ENCODE measurements at regions not wholly inside any gene's neighbourhood (a gene's known extent, or its start where the extent isn't known, plus 50 kb on each side); places are given as distances from the start of the nearest gene placed in this dataset.

DNA sequence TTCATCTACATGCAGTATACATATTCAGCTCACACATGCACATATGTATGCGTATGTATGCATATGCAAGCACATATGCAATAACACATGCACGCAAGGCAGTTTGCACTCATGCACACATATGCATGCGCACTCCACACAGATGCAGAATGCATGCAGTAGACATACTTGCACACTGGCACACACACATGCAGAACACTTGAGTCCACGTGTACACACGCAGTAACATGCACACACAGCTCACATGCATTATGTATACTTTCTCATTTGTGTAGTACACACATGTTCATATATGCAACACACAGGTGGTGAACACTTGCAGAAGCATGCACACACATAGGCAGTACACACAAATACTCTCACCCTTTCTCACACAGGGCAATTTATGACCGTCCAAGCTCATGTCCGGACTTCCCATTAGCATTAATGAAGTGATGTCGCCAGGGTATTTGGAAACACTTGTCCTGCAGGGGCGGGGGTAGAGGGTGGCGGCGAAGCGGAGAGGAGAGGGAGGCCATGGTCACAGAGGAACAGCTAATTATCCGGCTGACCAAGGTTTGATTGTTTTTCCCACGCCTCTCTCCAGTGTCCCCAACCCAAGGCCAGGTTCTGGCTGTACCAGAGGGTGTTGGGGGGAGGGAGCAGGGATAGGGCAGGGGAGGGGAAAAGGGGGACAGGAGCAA is 91.3 kb downstream of the VEGFA start:
- TF ChIP-seq POLR2A (IDR thresholded peaks at IDR 0.05): no peak
- TF ChIP-seq, protein P1, sequence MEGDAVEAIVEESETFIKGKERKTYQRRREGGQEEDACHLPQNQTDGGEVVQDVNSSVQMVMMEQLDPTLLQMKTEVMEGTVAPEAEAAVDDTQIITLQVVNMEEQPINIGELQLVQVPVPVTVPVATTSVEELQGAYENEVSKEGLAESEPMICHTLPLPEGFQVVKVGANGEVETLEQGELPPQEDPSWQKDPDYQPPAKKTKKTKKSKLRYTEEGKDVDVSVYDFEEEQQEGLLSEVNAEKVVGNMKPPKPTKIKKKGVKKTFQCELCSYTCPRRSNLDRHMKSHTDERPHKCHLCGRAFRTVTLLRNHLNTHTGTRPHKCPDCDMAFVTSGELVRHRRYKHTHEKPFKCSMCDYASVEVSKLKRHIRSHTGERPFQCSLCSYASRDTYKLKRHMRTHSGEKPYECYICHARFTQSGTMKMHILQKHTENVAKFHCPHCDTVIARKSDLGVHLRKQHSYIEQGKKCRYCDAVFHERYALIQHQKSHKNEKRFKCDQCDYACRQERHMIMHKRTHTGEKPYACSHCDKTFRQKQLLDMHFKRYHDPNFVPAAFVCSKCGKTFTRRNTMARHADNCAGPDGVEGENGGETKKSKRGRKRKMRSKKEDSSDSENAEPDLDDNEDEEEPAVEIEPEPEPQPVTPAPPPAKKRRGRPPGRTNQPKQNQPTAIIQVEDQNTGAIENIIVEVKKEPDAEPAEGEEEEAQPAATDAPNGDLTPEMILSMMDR (IDR thresholded peaks at IDR 0.05): no peak

Measured in breast epithelium (tissue), 3 donors.